ENCODE measurements at regions not wholly inside any gene's neighbourhood (a gene's known extent, or its start where the extent isn't known, plus 50 kb on each side); places are given as distances from the start of the nearest gene placed in this dataset.
"Not testable (repeated sequence)": the region's sequence is repeated elsewhere in the genome, so short reads cannot be mapped to it uniquely, and the experiment has no call there.

- DNase-seq (ENCODE audit: low read depth): no peak
Measured at GRCh38 chr2:66174491-66174890, 260.4 kb upstream of the MEIS1 start.

- no peak for DNase-seq (ENCODE audit: low read depth)
Measured at GRCh38 chr2:66173645-66174044, 261.3 kb upstream of the MEIS1 start.

- DNase-seq (ENCODE audit: low read depth): no peak
Measured at GRCh38 chr2:66171530-66171929, 263.4 kb upstream of the MEIS1 start.

GRCh38 chr2:66170744-66171330 is 264.1 kb upstream of the MEIS1 start:
- no peak for DNase-seq (ENCODE audit: low read depth)

- no peak for DNase-seq (ENCODE audit: low read depth)
Measured at GRCh38 chr2:66169076-66169475, 265.8 kb upstream of the MEIS1 start.

- no peak for DNase-seq (ENCODE audit: low read depth)
Measured at GRCh38 chr2:66164470-66164869, 270.5 kb upstream of the MEIS1 start.

- DNase-seq (ENCODE audit: low read depth): no peak
Measured at GRCh38 chr2:66156171-66156570, 278.8 kb upstream of the MEIS1 start.

- no peak for DNase-seq (ENCODE audit: low read depth)
Measured at GRCh38 chr2:66153941-66154340, 281.0 kb upstream of the MEIS1 start.

GRCh38 chr2:66145490-66145889 is 289.4 kb upstream of the MEIS1 start:
- DNase-seq (ENCODE audit: low read depth): no peak

GRCh38 chr2:66144324-66144723 is 290.6 kb upstream of the MEIS1 start:
- not testable (repeated sequence) for DNase-seq (ENCODE audit: low read depth)

- no peak for DNase-seq (ENCODE audit: low read depth)
Measured at GRCh38 chr2:66137606-66138130, 297.3 kb upstream of the MEIS1 start.

GRCh38 chr2:66134138-66134701 is 300.7 kb upstream of the MEIS1 start:
- no peak for DNase-seq (ENCODE audit: low read depth)

- DNase-seq (ENCODE audit: low read depth): no peak
Measured at GRCh38 chr2:66127656-66128055, 307.3 kb upstream of the MEIS1 start.

GRCh38 chr2:66127061-66127460 is 307.9 kb upstream of the MEIS1 start:
- DNase-seq (ENCODE audit: low read depth): no peak

GRCh38 chr2:66125951-66126350 is 309.0 kb upstream of the MEIS1 start:
- no peak for DNase-seq (ENCODE audit: low read depth)

GRCh38 chr2:66122516-66122915 is 312.4 kb upstream of the MEIS1 start:
- DNase-seq (ENCODE audit: low read depth): no peak

GRCh38 chr2:66121946-66122345 is 313.0 kb upstream of the MEIS1 start:
- no peak for DNase-seq (ENCODE audit: low read depth)

- no peak for DNase-seq (ENCODE audit: low read depth)
Measured at GRCh38 chr2:66113988-66114625, 320.8 kb upstream of the MEIS1 start.

- DNase-seq (ENCODE audit: low read depth): no peak
Measured at GRCh38 chr2:66111706-66112105, 323.2 kb upstream of the MEIS1 start.

- DNase-seq (ENCODE audit: low read depth): no peak
Measured at GRCh38 chr2:66110608-66111007, 324.3 kb upstream of the MEIS1 start.

GRCh38 chr2:66110086-66110485 is 324.8 kb upstream of the MEIS1 start:
- no peak for DNase-seq (ENCODE audit: low read depth)

- no peak for DNase-seq (ENCODE audit: low read depth)
Measured at GRCh38 chr2:66109419-66109818, 325.5 kb upstream of the MEIS1 start.

- no peak for DNase-seq (ENCODE audit: low read depth)
Measured at GRCh38 chr2:66105066-66105753, 329.7 kb upstream of the MEIS1 start.
